SK-N-SH (cell line): ENCODE measurements at regions not wholly inside any gene's neighbourhood (a gene's known extent, or its start where the extent isn't known, plus 50 kb on each side); places are given as distances from the start of the nearest gene placed in this dataset.
"Not testable (repeated sequence)": the region's sequence is repeated elsewhere in the genome, so short reads cannot be mapped to it uniquely, and the experiment has no call there.

Experiments
- CTCF ChIA-PET: fragments of 300-600, 350-600 bp; formaldehyde crosslinking; extraction: SDS; loops from one replicate; lab custom pipeline; 2021; lab: Yijun Ruan, JAX
- POLR2A ChIA-PET: fragments of 350-600 bp; sonication (Branson Sonifier 250); formaldehyde crosslinking; extraction: SDS; loops from one replicate; lab custom pipeline; 2020; ENCODE audit warnings: antibody characterized with exemption, inconsistent platforms; lab: Yijun Ruan, JAX
- DNase-seq: peaks from one replicate; pipeline ENCODE4 v3.0.0; 2012
- H2AFZ ChIP-seq: fragments of 200-600 bp; sonication (generic); 2 replicates; pipeline ENCODE4 v1.8.1; 2016; ENCODE audit warnings: antibody characterized with exemption, mild to moderate bottlenecking, low read depth
- H3F3A ChIP-seq: fragments of 200-600 bp; sonication (generic); replicated peaks from 2 replicates; pipeline ENCODE3; 2016; ENCODE audit warnings: antibody characterized with exemption, mild to moderate bottlenecking; ENCODE audit not compliant: insufficient read depth
- H3K27ac ChIP-seq, 2 experiments: fragments of 200-500 bp in 1 of 2; fragments of 200-600 bp in 1 of 2; sonication (Bioruptor generic) in 1 of 2; sonication (generic), shearing (Covaris generic) in 1 of 2; 2 replicates each; pipeline versions ENCODE4 v1.5.1 to v1.6.1; 2014 to 2016; ENCODE audit warnings: low read depth in 2 of 2, inconsistent platforms in 1 of 2, low read length in 1 of 2, mild to moderate bottlenecking in 1 of 2, mixed read lengths in 1 of 2
- H3K27me3 ChIP-seq: fragments of 200-600 bp; sonication (generic), shearing (Covaris generic); 2 replicates; pipeline ENCODE4 v1.6.1; 2016; ENCODE audit warnings: mixed run types; ENCODE audit not compliant: insufficient read depth
- H3K36me3 ChIP-seq, 2 experiments: fragments of 200-500 bp in 1 of 2; fragments of 200-600 bp in 1 of 2; sonication (Bioruptor generic) in 1 of 2; sonication (generic) in 1 of 2; replicated peaks in 1 of 2; 2 replicates each; pipeline versions ENCODE3 to v1.5.1; 2014 to 2016; ENCODE audit warnings: low read length in 1 of 2, mild to moderate bottlenecking in 1 of 2; ENCODE audit not compliant: insufficient read depth in 2 of 2, control insufficient read depth in 1 of 2
- H3K4me1 ChIP-seq, 2 experiments: fragments of 200-500 bp in 1 of 2; fragments of 200-600 bp in 1 of 2; sonication (Bioruptor generic) in 1 of 2; sonication (generic), shearing (Covaris generic) in 1 of 2; 2 replicates each; pipeline versions ENCODE4 v1.5.1 to v1.6.1; 2014 to 2016; ENCODE audit warnings: low read depth in 1 of 2, low read length in 1 of 2, mixed run types in 1 of 2; ENCODE audit not compliant: insufficient read depth in 2 of 2, control insufficient read depth in 1 of 2
- H3K4me2 ChIP-seq: fragments of 200-600 bp; sonication (generic), shearing (Covaris generic); 2 replicates; pipeline ENCODE4 v1.6.1; 2017; ENCODE audit warnings: mixed run types
- H3K4me3 ChIP-seq, 2 experiments: fragments of 200-500 bp in 1 of 2; fragments of 200-600 bp in 1 of 2; sonication (Bioruptor generic) in 1 of 2; sonication (generic), shearing (Covaris generic) in 1 of 2; 2 replicates each; pipeline versions ENCODE4 v1.5.1 to v1.8.1; 2014 to 2016; ENCODE audit warnings: low read depth in 2 of 2, inconsistent platforms in 1 of 2, low read length in 1 of 2, mild to moderate bottlenecking in 1 of 2, mixed read lengths in 1 of 2, moderate library complexity in 1 of 2
- H3K79me2 ChIP-seq: fragments of 200-600 bp; sonication (generic); 2 replicates; pipeline ENCODE4 v1.8.1; 2017; ENCODE audit warnings: mild to moderate bottlenecking; ENCODE audit not compliant: insufficient read depth
- H3K9ac ChIP-seq: fragments of 200-600 bp; sonication (generic); 2 replicates; pipeline ENCODE4 v1.6.1; 2017; ENCODE audit warnings: mixed run types
- H3K9me2 ChIP-seq: fragments of 200-600 bp; sonication (generic); 2 replicates; pipeline ENCODE4 v1.6.1; 2017; ENCODE audit warnings: mixed run types
- H3K9me3 ChIP-seq: fragments of 200-600 bp; sonication (generic); 2 replicates; pipeline ENCODE4 v1.6.1; 2017; ENCODE audit warnings: mixed run types, mild to moderate bottlenecking, moderate library complexity
- H4K20me1 ChIP-seq: fragments of 200-600 bp; sonication (generic); 2 replicates; pipeline ENCODE4 v1.6.1; 2017; ENCODE audit warnings: mild to moderate bottlenecking, mixed run types; ENCODE audit not compliant: insufficient read depth
- CHD2 ChIP-seq: fragments of 150-350 bp; IDR thresholded peaks from 2 replicates; pipeline ENCODE4 v1.6.1; 2018; ENCODE audit warnings: low read length; ENCODE audit not compliant: partially characterized antibody
- EP300 ChIP-seq, 2 experiments: IDR thresholded peaks; 2 replicates each; pipeline versions ENCODE4 v1.4.0 to v1.6.1; 2012; ENCODE audit warnings: borderline replicate concordance in 1 of 2, low read depth in 1 of 2, low read length in 1 of 2
- EZH2phosphoT487 ChIP-seq: fragments of 200-600 bp; sonication (generic); IDR thresholded peaks from 2 replicates; pipeline ENCODE4 v1.6.1; 2017; ENCODE audit warnings: low read depth, mixed run types, mild to moderate bottlenecking, antibody characterized with exemption, moderate library complexity, borderline replicate concordance
- FOSL2 ChIP-seq: IDR thresholded peaks from 2 replicates; pipeline ENCODE4 v1.4.0; 2012; ENCODE audit warnings: low read depth, mild to moderate bottlenecking, moderate library complexity, borderline replicate concordance
- FOXJ3 ChIP-seq: sonication (generic); formaldehyde crosslinking; IDR thresholded peaks from 2 replicates; pipeline ENCODE4 v1.5.1; 2020; ENCODE audit warnings: mild to moderate bottlenecking, missing genetic modification reagents
- FOXM1 ChIP-seq: IDR thresholded peaks from 2 replicates; pipeline ENCODE4 v1.4.0; 2012; ENCODE audit warnings: low read depth, mild to moderate bottlenecking
- NFIC ChIP-seq: IDR thresholded peaks from 2 replicates; pipeline ENCODE4 v1.4.0; 2012; ENCODE audit warnings: borderline replicate concordance
- NRF1 ChIP-seq: IDR thresholded peaks from 2 replicates; pipeline ENCODE4 v1.6.1; 2012; ENCODE audit warnings: low read depth, mild to moderate bottlenecking, low read length
- POLR2AphosphoS5 ChIP-seq: IDR thresholded peaks from 2 replicates; pipeline ENCODE4 v1.6.1; 2012; ENCODE audit warnings: low read depth, low read length
- RXRA ChIP-seq: IDR thresholded peaks from 2 replicates; pipeline ENCODE4 v1.4.0; 2012; ENCODE audit warnings: low read depth, mild to moderate bottlenecking, borderline replicate concordance
- TCF12 ChIP-seq: IDR thresholded peaks from 2 replicates; pipeline ENCODE4 v1.4.0; 2012
- USF1 ChIP-seq: IDR thresholded peaks from 2 replicates; pipeline ENCODE4 v1.4.0; 2012; ENCODE audit warnings: low read depth, borderline replicate concordance
- USF2 ChIP-seq: fragments of 150-350 bp; IDR thresholded peaks from 2 replicates; pipeline ENCODE4 v1.6.1; 2017; ENCODE audit warnings: antibody characterized with exemption, low read length, low read depth, borderline replicate concordance
- YY1 ChIP-seq: IDR thresholded peaks from 2 replicates; pipeline ENCODE4 v1.4.0; 2012; ENCODE audit warnings: low read depth, mild to moderate bottlenecking
- ZBTB33 ChIP-seq: IDR thresholded peaks from 2 replicates; pipeline ENCODE4 v1.4.0; 2012; ENCODE audit warnings: low read depth, borderline replicate concordance
- WGBS: methylation state at CpG from one replicate; pipeline ENCODE4 v1.1.6; 2017; ENCODE audit warnings: low lambda C conversion rate; 5-methylcytosine and 5-hydroxymethylcytosine counted together

- no peaks in the 10 kb centered on the region for H3K36me3 ChIP-seq
- TF ChIP-seq USF2 (no peak), CHD2 (no peak), FOXJ3 (CRISPR knock-in tag) (no peak), RXRA (no peak), ZBTB33 (no peak), EP300 (IDR thresholded peaks at IDR 0.05; ENCODE audit: borderline replicate concordance in 1 of 2, low read depth in 1 of 2, low read length in 1 of 2) (no peak), FOSL2 (no peak), NFIC (no peak), USF1 (no peak), NRF1 (no peak), EZH2phosphoT487 (no peak), YY1 (no peak), POLR2AphosphoS5 (no peak), FOXM1 (no peak), TCF12 (no peak)
- TF ChIP-seq, all 33 proteins: peak for 0
- ChIA-PET POLR2A (no interaction called here), CTCF (interaction anchor here (1.1 kb wide), 1 partner anchor 147 kb away, joined by 3 read pairs; no protein-coding TSS in a partner anchor)
- H4K20me1 ChIP-seq: no peaks in the 10 kb centered on the region
- no peak overlapping the region for H3K9ac ChIP-seq
- no peaks in the 10 kb centered on the region for H3K27me3 ChIP-seq
- H3K4me3 ChIP-seq: no peak overlapping the region
- no peak overlapping the region for H2AFZ ChIP-seq
- no peaks in the 10 kb centered on the region for H3F3A ChIP-seq
- no peak for DNase-seq
- no peak overlapping the region for H3K4me2 ChIP-seq
- H3K9me2 ChIP-seq: no peaks in the 10 kb centered on the region
- H3K9me3 ChIP-seq: no peaks in the 10 kb centered on the region
- WGBS: 90% methylated on average over 5 of the region's 5 CpGs
- H3K27ac ChIP-seq: no peak overlapping the region
- H3K79me2 ChIP-seq: no peaks in the 10 kb centered on the region
- H3K4me1 ChIP-seq: peaks cover 0 to 7% of the 10 kb centered on the region in 2 experiments; a peak in 1 of 4 replicates
Measured at GRCh38 chr3:64361962-64362735, 136.9 kb upstream of the PRICKLE2 start.

- POLR2A ChIA-PET, H3K4me3 ChIP-seq: not testable (repeated sequence)
- CTCF ChIA-PET: interaction anchor here (1.1 kb wide), 1 partner anchor 146 kb away, joined by 3 read pairs; no protein-coding TSS in a partner anchor
Measured at GRCh38 chr3:64361036-64361435, 135.8 kb upstream of the PRICKLE2 start.

More at GRCh38 chr3:64361036-64361435, 135.8 kb upstream of the PRICKLE2 start:
- not testable (repeated sequence) for H3K9me2 ChIP-seq, H3K9ac ChIP-seq, H3K4me2 ChIP-seq, H3K36me3 ChIP-seq, H2AFZ ChIP-seq, H3K27me3 ChIP-seq, H3K4me1 ChIP-seq, DNase-seq, H3K9me3 ChIP-seq, H3K27ac ChIP-seq, H4K20me1 ChIP-seq, H3K79me2 ChIP-seq, H3F3A ChIP-seq
- 98% methylated on average over 4 of the region's 4 CpGs for WGBS
